GM06990 (cell line): ENCODE measurements at regions not wholly inside any gene's neighbourhood (a gene's known extent, or its start where the extent isn't known, plus 50 kb on each side); places are given as distances from the start of the nearest gene placed in this dataset.

Experiments
- DNase-seq: peaks from one replicate; pipeline ENCODE4 v3.0.0-alpha.2; 2011; ENCODE audit not compliant: insufficient read length; ENCODE audit errors: extremely low read depth
- H3K27me3 ChIP-seq: replicated peaks from 2 replicates; pipeline ENCODE4 v1.6.0; 2011; ENCODE audit warnings: low read length; ENCODE audit not compliant: control insufficient read depth, insufficient read depth
- H3K36me3 ChIP-seq: 2 replicates; pipeline ENCODE4 v1.5.1; 2011; ENCODE audit warnings: low read length; ENCODE audit not compliant: control insufficient read depth, insufficient read depth
- H3K4me3 ChIP-seq: replicated peaks from 2 replicates; pipeline ENCODE4 v1.5.1; 2011; ENCODE audit warnings: low read depth, mild to moderate bottlenecking, control low read depth, low read length
- CTCF ChIP-seq: IDR thresholded peaks from 2 replicates; pipeline ENCODE4 v1.5.1; 2011; ENCODE audit warnings: low read length, control low read depth, mild to moderate bottlenecking, inconsistent platforms; ENCODE audit not compliant: insufficient read depth, poor library complexity, severe bottlenecking

- no peak for DNase-seq
- no peak for TF ChIP-seq CTCF
- Histone ChIP-seq H3K4me3 (no peak overlapping the region), H3K27me3 (peaks cover 4% of the 10 kb centered on the region), H3K36me3 (no peaks in the 10 kb centered on the region)
Observed at GRCh38 chr10:78794736-78795455, 273.9 kb upstream of the ZMIZ1 start.

GRCh38 chr10:78798976-78799730 lies 269.6 kb upstream of the ZMIZ1 start:
- no peak for DNase-seq
- Histone ChIP-seq H3K4me3 (no peak overlapping the region), H3K27me3 (peaks cover 3% of the 10 kb centered on the region), H3K36me3 (no peaks in the 10 kb centered on the region)
- no peak for TF ChIP-seq CTCF

GRCh38 chr10:78800006-78800405 lies 268.8 kb upstream of the ZMIZ1 start:
- H3K36me3 ChIP-seq: no peaks in the 10 kb centered on the region
- peaks cover 3% of the 10 kb centered on the region for H3K27me3 ChIP-seq
- H3K4me3 ChIP-seq: no peak overlapping the region
- no peak for TF ChIP-seq CTCF
- DNase-seq: no peak

GRCh38 chr10:78800535-78801320 lies 268.0 kb upstream of the ZMIZ1 start:
- H3K4me3 ChIP-seq: no peak overlapping the region
- no peaks in the 10 kb centered on the region for H3K36me3 ChIP-seq
- TF ChIP-seq CTCF: no peak
- DNase-seq: no peak
- H3K27me3 ChIP-seq: peaks cover 3% of the 10 kb centered on the region

GRCh38 chr10:78802431-78802830 lies 266.3 kb upstream of the ZMIZ1 start:
- Histone ChIP-seq H3K4me3 (no peak overlapping the region), H3K36me3 (no peaks in the 10 kb centered on the region), H3K27me3 (peaks cover 2% of the 10 kb centered on the region)
- DNase-seq: no peak
- TF ChIP-seq CTCF: no peak
